ENCODE measurements at regions not wholly inside any gene's neighbourhood (a gene's known extent, or its start where the extent isn't known, plus 50 kb on each side); places are given as distances from the start of the nearest gene placed in this dataset.
A peak's percentile ranks its signal among the peaks of the same experiment; 100 is the strongest.
"Not testable (repeated sequence)": the region's sequence is repeated elsewhere in the genome, so short reads cannot be mapped to it uniquely, and the experiment has no call there.

GRCh38 chr10:114872519-114873087 is 51.0 kb downstream of the FHIP2A start:
- DNase-seq (ENCODE audit: low spot score) = no peak

- DNase-seq (ENCODE audit: low spot score) = peak; percentile 66
Measured at GRCh38 chr10:114874827-114875411, 53.3 kb downstream of the FHIP2A start.

GRCh38 chr10:114875590-114876081 is 54.1 kb downstream of the FHIP2A start:
- not testable (repeated sequence) for DNase-seq (ENCODE audit: low spot score)

GRCh38 chr10:114876169-114876568 is 54.6 kb downstream of the FHIP2A start:
- DNase-seq (ENCODE audit: low spot score) = no peak

- DNase-seq (ENCODE audit: low spot score) = peak; percentile 85
Measured at GRCh38 chr10:114876602-114877300, 55.2 kb downstream of the FHIP2A start.

GRCh38 chr10:114877301-114877644 is 55.7 kb downstream of the FHIP2A start:
- no peak for DNase-seq (ENCODE audit: low spot score)

GRCh38 chr10:114879093-114879492 is 57.5 kb downstream of the FHIP2A start:
- DNase-seq (ENCODE audit: low spot score) = no peak

GRCh38 chr10:114879541-114880158 is 58.1 kb downstream of the FHIP2A start:
- DNase-seq (ENCODE audit: low spot score) = peak; percentile 53

- DNase-seq (ENCODE audit: low spot score) = no peak
Measured at GRCh38 chr10:114881417-114881816, 56.6 kb upstream of the TRUB1 start.

- DNase-seq (ENCODE audit: low spot score) = no peak
Measured at GRCh38 chr10:114881901-114882300, 56.1 kb upstream of the TRUB1 start.

GRCh38 chr10:114885443-114885842 is 52.6 kb upstream of the TRUB1 start:
- no peak for DNase-seq (ENCODE audit: low spot score)
